OCI-LY7 (cell line): ENCODE measurements at regions not wholly inside any gene's neighbourhood (a gene's known extent, or its start where the extent isn't known, plus 50 kb on each side); places are given as distances from the start of the nearest gene placed in this dataset.

Experiments
- EZH2phosphoT487 ChIP-seq: fragments of 200-600 bp; sonication (generic); IDR thresholded peaks from 2 replicates; pipeline ENCODE4 v1.6.1; 2018; ENCODE audit warnings: low read depth, borderline replicate concordance, mild to moderate bottlenecking, mixed run types, antibody characterized with exemption, low read length, moderate library complexity, mixed read lengths
- TF ChIP-seq, protein P1 (sequence below): fragments of 200-600 bp; sonication (generic); conservative IDR thresholded peaks from 2 replicates; pipeline ENCODE4 v1.5.1; 2014; ENCODE audit warnings: mild to moderate bottlenecking, antibody characterized with exemption, low read length, moderate library complexity, mixed read lengths

GRCh38 chr5:98519571-98519970 lies 253.9 kb upstream of the RGMB start:
- TF ChIP-seq, protein P1, sequence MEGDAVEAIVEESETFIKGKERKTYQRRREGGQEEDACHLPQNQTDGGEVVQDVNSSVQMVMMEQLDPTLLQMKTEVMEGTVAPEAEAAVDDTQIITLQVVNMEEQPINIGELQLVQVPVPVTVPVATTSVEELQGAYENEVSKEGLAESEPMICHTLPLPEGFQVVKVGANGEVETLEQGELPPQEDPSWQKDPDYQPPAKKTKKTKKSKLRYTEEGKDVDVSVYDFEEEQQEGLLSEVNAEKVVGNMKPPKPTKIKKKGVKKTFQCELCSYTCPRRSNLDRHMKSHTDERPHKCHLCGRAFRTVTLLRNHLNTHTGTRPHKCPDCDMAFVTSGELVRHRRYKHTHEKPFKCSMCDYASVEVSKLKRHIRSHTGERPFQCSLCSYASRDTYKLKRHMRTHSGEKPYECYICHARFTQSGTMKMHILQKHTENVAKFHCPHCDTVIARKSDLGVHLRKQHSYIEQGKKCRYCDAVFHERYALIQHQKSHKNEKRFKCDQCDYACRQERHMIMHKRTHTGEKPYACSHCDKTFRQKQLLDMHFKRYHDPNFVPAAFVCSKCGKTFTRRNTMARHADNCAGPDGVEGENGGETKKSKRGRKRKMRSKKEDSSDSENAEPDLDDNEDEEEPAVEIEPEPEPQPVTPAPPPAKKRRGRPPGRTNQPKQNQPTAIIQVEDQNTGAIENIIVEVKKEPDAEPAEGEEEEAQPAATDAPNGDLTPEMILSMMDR = no peak
- TF ChIP-seq EZH2phosphoT487 = no peak
